Esophagus muscularis mucosa (tissue), 4 donors: ENCODE measurements at regions not wholly inside any gene's neighbourhood (a gene's known extent, or its start where the extent isn't known, plus 50 kb on each side); places are given as distances from the start of the nearest gene placed in this dataset.

Experiments used
- EP300 ChIP-seq: sonication (generic); formaldehyde crosslinking; IDR thresholded peaks from one replicate; pipeline ENCODE4 v1.6.1; 2017; ENCODE audit warnings: antibody characterized with exemption
- POLR2AphosphoS5 ChIP-seq, 2 donors: sonication (generic); formaldehyde crosslinking; IDR thresholded peaks; one replicate each; pipeline ENCODE4 v1.6.1; 2017; ENCODE audit warnings: antibody characterized with exemption in 2 of 2
- TF ChIP-seq, protein P1 (sequence below), 3 experiments: fragments of 200-600 bp in 2 of 3; fragments of 450-650 bp in 1 of 3; sonication (generic) in 2 of 3; IDR thresholded peaks; one replicate each; pipeline ENCODE4 v1.5.1; 2017 to 2019; ENCODE audit warnings: antibody characterized with exemption in 3 of 3, mild to moderate bottlenecking in 2 of 3, moderate library complexity in 1 of 3

DNA sequence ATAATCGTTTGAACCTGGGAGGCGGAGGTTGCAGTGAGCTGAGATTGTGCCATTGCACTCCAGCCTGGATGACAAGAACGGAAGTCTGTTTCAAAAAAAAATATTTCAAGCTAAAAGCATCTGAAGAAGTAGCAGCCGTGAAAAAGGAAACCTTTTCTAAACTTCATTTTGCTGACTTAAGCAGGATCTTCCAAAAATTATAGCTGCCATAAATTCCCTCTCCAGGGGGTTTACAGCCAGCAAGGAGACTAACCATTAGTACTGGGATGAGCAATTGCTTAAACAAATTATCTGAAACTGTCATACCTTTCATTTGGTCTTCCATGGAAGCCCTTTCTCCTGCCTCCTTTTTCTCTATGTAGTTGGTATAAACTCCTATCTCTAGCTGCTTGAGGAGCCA, 69.9 kb upstream of the TSC22D1 start:
- TF ChIP-seq, protein P1, sequence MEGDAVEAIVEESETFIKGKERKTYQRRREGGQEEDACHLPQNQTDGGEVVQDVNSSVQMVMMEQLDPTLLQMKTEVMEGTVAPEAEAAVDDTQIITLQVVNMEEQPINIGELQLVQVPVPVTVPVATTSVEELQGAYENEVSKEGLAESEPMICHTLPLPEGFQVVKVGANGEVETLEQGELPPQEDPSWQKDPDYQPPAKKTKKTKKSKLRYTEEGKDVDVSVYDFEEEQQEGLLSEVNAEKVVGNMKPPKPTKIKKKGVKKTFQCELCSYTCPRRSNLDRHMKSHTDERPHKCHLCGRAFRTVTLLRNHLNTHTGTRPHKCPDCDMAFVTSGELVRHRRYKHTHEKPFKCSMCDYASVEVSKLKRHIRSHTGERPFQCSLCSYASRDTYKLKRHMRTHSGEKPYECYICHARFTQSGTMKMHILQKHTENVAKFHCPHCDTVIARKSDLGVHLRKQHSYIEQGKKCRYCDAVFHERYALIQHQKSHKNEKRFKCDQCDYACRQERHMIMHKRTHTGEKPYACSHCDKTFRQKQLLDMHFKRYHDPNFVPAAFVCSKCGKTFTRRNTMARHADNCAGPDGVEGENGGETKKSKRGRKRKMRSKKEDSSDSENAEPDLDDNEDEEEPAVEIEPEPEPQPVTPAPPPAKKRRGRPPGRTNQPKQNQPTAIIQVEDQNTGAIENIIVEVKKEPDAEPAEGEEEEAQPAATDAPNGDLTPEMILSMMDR (IDR thresholded peaks at IDR 0.05): no peak
- TF ChIP-seq EP300 (no peak), POLR2AphosphoS5 (IDR thresholded peaks at IDR 0.05) (no peak)
